GM12878 (cell line): ENCODE measurements at regions not wholly inside any gene's neighbourhood (a gene's known extent, or its start where the extent isn't known, plus 50 kb on each side); places are given as distances from the start of the nearest gene placed in this dataset.

Experiments
- CBFB ChIP-seq: IDR thresholded peaks from 2 replicates; pipeline ENCODE4 v1.6.1; 2016; ENCODE audit warnings: antibody characterized with exemption, low read depth
- MYC ChIP-seq: IDR thresholded peaks from 2 replicates; pipeline ENCODE4 v1.6.1; 2011; ENCODE audit warnings: mild to moderate bottlenecking, low read length, moderate library complexity, inconsistent platforms; ENCODE audit not compliant: insufficient read depth, insufficient replicate concordance, insufficient read length, severe bottlenecking
- POLR2AphosphoS5 ChIP-seq: IDR thresholded peaks from 2 replicates; pipeline ENCODE4 v1.6.1; 2011; ENCODE audit warnings: mild to moderate bottlenecking, low read length, inconsistent platforms

- TF ChIP-seq CBFB, result no peak
- no peak for TF ChIP-seq POLR2AphosphoS5
- no peak for TF ChIP-seq MYC
These were observed 302.4 kb upstream of the ATP10A start for GRCh38 chr15:26165546-26165945.
